ELF-1 (cell line): ENCODE measurements at regions not wholly inside any gene's neighbourhood (a gene's known extent, or its start where the extent isn't known, plus 50 kb on each side); places are given as distances from the start of the nearest gene placed in this dataset.
"Not testable (repeated sequence)": the region's sequence is repeated elsewhere in the genome, so short reads cannot be mapped to it uniquely, and the experiment has no call there.

Experiments used
- DNase-seq: peaks from one replicate; pipeline ENCODE4 v3.0.0-alpha.2; 2016; ENCODE audit warnings: low read depth, low spot score

GRCh38 chr14:81584495-81584894, 50.8 kb upstream of the SEL1L start:
- no peak for DNase-seq

- DNase-seq, result no peak
These were observed 55.9 kb upstream of the SEL1L start for GRCh38 chr14:81589381-81590065.

- no peak for DNase-seq
These were observed 57.6 kb upstream of the SEL1L start for GRCh38 chr14:81591266-81591665.

- DNase-seq, result peak; percentile 36
These were observed 60.4 kb upstream of the SEL1L start for GRCh38 chr14:81594012-81594411.

GRCh38 chr14:81605660-81606059, 72.0 kb upstream of the SEL1L start:
- no peak for DNase-seq

- peak; percentile 17 for DNase-seq
These were observed 79.8 kb upstream of the SEL1L start for GRCh38 chr14:81613341-81614045.

GRCh38 chr14:81614302-81614701, 80.6 kb upstream of the SEL1L start:
- DNase-seq, result not testable (repeated sequence)

- DNase-seq, result no peak
These were observed 85.0 kb upstream of the SEL1L start for GRCh38 chr14:81618695-81619094.

- DNase-seq, result no peak
These were observed 86.2 kb upstream of the SEL1L start for GRCh38 chr14:81619816-81620215.

GRCh38 chr14:81623771-81624396, 90.2 kb upstream of the SEL1L start:
- DNase-seq, result not testable (repeated sequence)

- no peak for DNase-seq
These were observed 91.7 kb upstream of the SEL1L start for GRCh38 chr14:81625343-81625742.

GRCh38 chr14:81632157-81632556, 98.5 kb upstream of the SEL1L start:
- DNase-seq, result no peak

- no peak for DNase-seq
These were observed 99.8 kb upstream of the SEL1L start for GRCh38 chr14:81633496-81633895.

GRCh38 chr14:81637639-81638038, 104.0 kb upstream of the SEL1L start:
- no peak for DNase-seq

GRCh38 chr14:81638656-81639280, 105.1 kb upstream of the SEL1L start:
- no peak for DNase-seq

- no peak for DNase-seq
These were observed 120.0 kb upstream of the SEL1L start for GRCh38 chr14:81653626-81654025.

GRCh38 chr14:81655423-81656314, 122.0 kb upstream of the SEL1L start:
- DNase-seq, result peak; percentile 34

GRCh38 chr14:81656811-81657210, 123.2 kb upstream of the SEL1L start:
- no peak for DNase-seq

GRCh38 chr14:81662066-81662465, 128.4 kb upstream of the SEL1L start:
- no peak for DNase-seq

GRCh38 chr14:81662570-81663197, 129.0 kb upstream of the SEL1L start:
- no peak for DNase-seq
